Smooth muscle cell (in vitro differentiated cells): ENCODE measurements at regions not wholly inside any gene's neighbourhood (a gene's known extent, or its start where the extent isn't known, plus 50 kb on each side); places are given as distances from the start of the nearest gene placed in this dataset.

Experiments
- DNase-seq: peaks from one replicate; lab custom pipeline; 2025; ENCODE audit not compliant: unreplicated experiment; lab: John Stamatoyannopoulos, UW
- H2AFZ ChIP-seq: fragments of 200-600 bp; sonication (generic); 2 replicates; pipeline ENCODE4 v1.6.0; 2016; ENCODE audit warnings: antibody characterized with exemption, low read depth, mild to moderate bottlenecking
- H3F3A ChIP-seq: fragments of 200-600 bp; sonication (generic); 2 replicates; pipeline ENCODE4 v1.6.0; 2017; ENCODE audit warnings: antibody characterized with exemption, low read depth
- H3K27ac ChIP-seq: fragments of 200-600 bp; sonication (generic); 2 replicates; pipeline ENCODE4 v1.5.1; 2016; ENCODE audit warnings: low read depth, mild to moderate bottlenecking
- H3K27me3 ChIP-seq: fragments of 200-600 bp; sonication (generic); 2 replicates; pipeline ENCODE4 v1.6.1; 2016; ENCODE audit warnings: low read depth, mild to moderate bottlenecking
- H3K36me3 ChIP-seq: fragments of 200-600 bp; sonication (generic); 2 replicates; pipeline ENCODE4 v1.5.1; 2016; ENCODE audit warnings: low read depth
- H3K4me1 ChIP-seq: fragments of 200-600 bp; sonication (generic); 2 replicates; pipeline ENCODE4 v1.5.1; 2016; ENCODE audit warnings: low read depth
- H3K4me2 ChIP-seq: fragments of 200-600 bp; sonication (generic); 2 replicates; pipeline ENCODE4 v1.6.0; 2016; ENCODE audit warnings: mild to moderate bottlenecking
- H3K4me3 ChIP-seq: fragments of 200-600 bp; sonication (generic); 2 replicates; pipeline ENCODE4 v1.5.1; 2016; ENCODE audit warnings: mild to moderate bottlenecking
- H3K79me2 ChIP-seq: fragments of 200-600 bp; sonication (generic); 2 replicates; pipeline ENCODE4 v1.6.0; 2016; ENCODE audit warnings: low read depth, mild to moderate bottlenecking
- H3K9ac ChIP-seq: fragments of 200-600 bp; sonication (generic); 2 replicates; pipeline ENCODE4 v1.6.0; 2016; ENCODE audit warnings: low read depth
- H3K9me3 ChIP-seq: fragments of 200-600 bp; sonication (generic); replicated peaks from 2 replicates; pipeline ENCODE4 v1.5.1; 2016; ENCODE audit warnings: low read depth
- H4K20me1 ChIP-seq: fragments of 200-600 bp; sonication (generic); 2 replicates; pipeline ENCODE4 v1.6.0; 2016; ENCODE audit warnings: low read depth
- WGBS: methylation state at CpG from one replicate; pipeline ENCODE4 v1.1.7; 2016; ENCODE audit warnings: low lambda C conversion rate; 5-methylcytosine and 5-hydroxymethylcytosine counted together
- TF ChIP-seq, protein P1 (sequence below): fragments of 200-600 bp; sonication (generic); IDR thresholded peaks from 2 replicates; pipeline ENCODE4 v1.5.1; 2017; ENCODE audit warnings: borderline replicate concordance, mild to moderate bottlenecking, antibody characterized with exemption; ENCODE audit not compliant: insufficient read depth, poor library complexity, severe bottlenecking

DNA sequence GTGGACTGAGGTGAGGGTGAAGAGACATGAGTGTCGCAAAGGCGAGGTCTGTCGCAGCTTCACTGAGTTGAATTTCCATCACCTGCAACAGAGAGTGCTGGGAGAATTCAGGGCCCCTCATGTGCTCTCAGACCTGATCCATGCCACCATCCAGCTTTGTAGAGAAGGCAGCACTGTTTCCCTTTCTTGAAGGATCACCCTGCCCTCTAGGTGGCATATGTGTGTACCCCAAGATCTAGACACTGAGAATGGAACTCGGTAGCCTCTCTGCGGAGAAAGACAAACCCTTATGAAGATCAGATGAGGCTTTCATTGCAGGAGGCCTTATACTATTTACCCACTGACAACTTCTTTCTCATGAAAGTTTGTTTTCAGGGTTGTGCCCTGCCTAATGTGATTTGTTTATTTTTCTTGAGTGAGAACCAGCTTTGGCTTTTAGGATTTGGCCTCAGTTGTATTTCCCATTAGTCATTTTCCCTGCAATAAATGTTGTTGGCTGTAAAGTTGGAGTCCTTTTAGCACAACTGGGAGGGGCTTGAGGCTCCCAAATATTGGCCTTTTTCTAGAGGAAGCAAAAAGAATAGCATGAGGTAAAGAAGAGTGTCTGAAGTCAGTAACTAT, 811.3 kb downstream of the DHX35 start:
- Histone ChIP-seq H3F3A (no peaks in the 10 kb centered on the region), H3K4me1 (no peaks in the 10 kb centered on the region)
- 92% methylated on average over 5 of the region's 5 CpGs for WGBS

DNA sequence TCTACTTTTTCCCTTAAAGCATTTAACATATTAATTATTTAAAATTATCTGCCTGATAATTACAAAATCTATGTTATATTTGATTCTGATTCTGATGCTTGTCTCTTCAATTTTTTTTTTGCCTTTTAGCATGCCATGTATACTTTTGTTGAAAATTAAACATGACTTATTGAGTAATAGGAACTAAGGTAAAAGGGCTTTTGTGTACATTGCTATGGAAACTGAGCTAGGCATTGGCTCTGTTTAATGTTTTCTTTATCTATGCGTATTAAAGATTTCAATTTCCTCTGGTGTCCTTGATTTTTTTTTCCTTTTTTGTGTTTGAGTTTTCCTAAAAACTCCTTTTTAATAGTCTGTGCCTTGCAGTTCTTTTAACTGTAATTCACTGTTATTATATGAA, 805.2 kb downstream of the DHX35 start:
- WGBS: 100% methylated on average over 1 of the region's 1 CpG
- Histone ChIP-seq H3K27me3 (no peaks in the 10 kb centered on the region), H3K27ac (no peak overlapping the region), H3K4me3 (no peak overlapping the region), H3K36me3 (peaks cover 3% of the 10 kb centered on the region), H3F3A (no peaks in the 10 kb centered on the region), H3K79me2 (no peaks in the 10 kb centered on the region), H3K4me1 (no peaks in the 10 kb centered on the region), H4K20me1 (no peaks in the 10 kb centered on the region), H3K9me3 (peaks cover 4% of the 10 kb centered on the region), H2AFZ (no peak overlapping the region), H3K9ac (no peak overlapping the region), H3K4me2 (no peak overlapping the region)
- DNase-seq: no peak
- TF ChIP-seq, protein P1, sequence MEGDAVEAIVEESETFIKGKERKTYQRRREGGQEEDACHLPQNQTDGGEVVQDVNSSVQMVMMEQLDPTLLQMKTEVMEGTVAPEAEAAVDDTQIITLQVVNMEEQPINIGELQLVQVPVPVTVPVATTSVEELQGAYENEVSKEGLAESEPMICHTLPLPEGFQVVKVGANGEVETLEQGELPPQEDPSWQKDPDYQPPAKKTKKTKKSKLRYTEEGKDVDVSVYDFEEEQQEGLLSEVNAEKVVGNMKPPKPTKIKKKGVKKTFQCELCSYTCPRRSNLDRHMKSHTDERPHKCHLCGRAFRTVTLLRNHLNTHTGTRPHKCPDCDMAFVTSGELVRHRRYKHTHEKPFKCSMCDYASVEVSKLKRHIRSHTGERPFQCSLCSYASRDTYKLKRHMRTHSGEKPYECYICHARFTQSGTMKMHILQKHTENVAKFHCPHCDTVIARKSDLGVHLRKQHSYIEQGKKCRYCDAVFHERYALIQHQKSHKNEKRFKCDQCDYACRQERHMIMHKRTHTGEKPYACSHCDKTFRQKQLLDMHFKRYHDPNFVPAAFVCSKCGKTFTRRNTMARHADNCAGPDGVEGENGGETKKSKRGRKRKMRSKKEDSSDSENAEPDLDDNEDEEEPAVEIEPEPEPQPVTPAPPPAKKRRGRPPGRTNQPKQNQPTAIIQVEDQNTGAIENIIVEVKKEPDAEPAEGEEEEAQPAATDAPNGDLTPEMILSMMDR: no peak

More for the DNA sequence above, 811.3 kb downstream of the DHX35 start:
- Histone ChIP-seq H3K4me2 (no peak overlapping the region), H3K79me2 (no peaks in the 10 kb centered on the region), H3K9ac (no peak overlapping the region), H2AFZ (no peak overlapping the region), H3K27ac (no peak overlapping the region), H4K20me1 (no peaks in the 10 kb centered on the region), H3K9me3 (peaks cover 4% of the 10 kb centered on the region), H3K36me3 (peaks cover 3% of the 10 kb centered on the region), H3K27me3 (no peaks in the 10 kb centered on the region), H3K4me3 (no peak overlapping the region)
- no peak for DNase-seq
- TF ChIP-seq, protein P1: no peak

DNA sequence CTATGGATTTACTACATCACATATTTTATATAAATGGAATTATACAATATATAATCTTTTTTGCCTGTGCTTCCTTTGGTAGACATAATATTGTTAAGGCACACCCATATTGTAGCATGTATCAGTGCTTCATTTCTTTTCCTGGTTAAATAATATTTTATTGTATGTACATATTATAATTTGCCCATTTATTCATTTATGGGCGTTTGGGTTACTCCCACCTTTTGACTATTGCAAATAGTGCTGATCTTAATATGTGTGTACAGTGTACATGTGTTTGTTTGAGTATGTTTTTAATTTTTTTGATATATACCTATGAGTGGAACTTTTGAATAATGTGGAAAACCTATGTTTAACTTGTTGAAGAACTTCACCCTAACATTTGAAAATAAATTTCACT, 804.2 kb downstream of the DHX35 start:
- H3K4me1 ChIP-seq: no peaks in the 10 kb centered on the region
- 72% methylated on average over 1 of the region's 1 CpG for WGBS
- H4K20me1 ChIP-seq: no peaks in the 10 kb centered on the region
- no peaks in the 10 kb centered on the region for H3K27me3 ChIP-seq
- no peak overlapping the region for H3K4me3 ChIP-seq
- TF ChIP-seq, protein P1: no peak
- no peak overlapping the region for H2AFZ ChIP-seq
- H3K9me3 ChIP-seq: peaks cover 4% of the 10 kb centered on the region
- DNase-seq: no peak
- H3K36me3 ChIP-seq: peaks cover 3% of the 10 kb centered on the region
- H3F3A ChIP-seq: no peaks in the 10 kb centered on the region
- no peak overlapping the region for H3K4me2 ChIP-seq
- no peak overlapping the region for H3K9ac ChIP-seq
- H3K79me2 ChIP-seq: no peaks in the 10 kb centered on the region
- H3K27ac ChIP-seq: no peak overlapping the region

DNA sequence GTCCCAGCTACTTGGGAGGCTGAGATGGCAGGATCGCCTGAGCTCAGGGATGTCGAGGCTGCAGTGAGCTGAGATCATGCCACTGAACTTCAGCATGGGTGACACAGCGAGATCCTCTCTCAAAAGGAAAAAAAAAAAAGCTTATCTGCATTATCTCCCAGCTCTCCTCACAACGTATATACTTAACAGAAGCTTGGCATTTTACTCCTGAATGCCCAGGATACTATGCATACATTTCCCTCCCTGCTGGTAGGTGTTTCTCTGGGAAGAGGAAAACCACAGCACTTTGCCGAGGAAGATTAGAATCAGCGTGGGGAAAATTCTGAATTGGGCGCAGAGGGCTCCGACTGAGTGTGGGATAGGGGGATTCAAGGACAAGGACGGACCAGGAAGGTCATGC, 800.6 kb downstream of the DHX35 start:
- TF ChIP-seq, protein P1: no peak
- Histone ChIP-seq H3K4me2 (no peak overlapping the region), H3K36me3 (no peaks in the 10 kb centered on the region), H2AFZ (no peak overlapping the region), H3K79me2 (no peaks in the 10 kb centered on the region), H4K20me1 (no peaks in the 10 kb centered on the region), H3K4me3 (no peak overlapping the region), H3K9me3 (no peaks in the 10 kb centered on the region), H3K9ac (no peak overlapping the region), H3K27me3 (no peaks in the 10 kb centered on the region), H3K4me1 (no peaks in the 10 kb centered on the region), H3K27ac (no peak overlapping the region), H3F3A (no peaks in the 10 kb centered on the region)
- 73% methylated on average over 9 of the region's 9 CpGs for WGBS
- DNase-seq: no peak
